ACHN (cell line): ENCODE measurements at regions not wholly inside any gene's neighbourhood (a gene's known extent, or its start where the extent isn't known, plus 50 kb on each side); places are given as distances from the start of the nearest gene placed in this dataset.
"Not testable (repeated sequence)": the region's sequence is repeated elsewhere in the genome, so short reads cannot be mapped to it uniquely, and the experiment has no call there.

Experiments
- DNase-seq: peaks from one replicate; pipeline ENCODE4 v3.0.0-alpha.2; 2015
- in situ Hi-C: cut with HindIII; loops from 2 replicates; pipeline ENCODE4 v1.10.0; 2017; ENCODE audit warnings: low sequenced_read_pairs, low pct_ligation_motif_present, low pct_unique_long_range_greater_than_20kb

DNA sequence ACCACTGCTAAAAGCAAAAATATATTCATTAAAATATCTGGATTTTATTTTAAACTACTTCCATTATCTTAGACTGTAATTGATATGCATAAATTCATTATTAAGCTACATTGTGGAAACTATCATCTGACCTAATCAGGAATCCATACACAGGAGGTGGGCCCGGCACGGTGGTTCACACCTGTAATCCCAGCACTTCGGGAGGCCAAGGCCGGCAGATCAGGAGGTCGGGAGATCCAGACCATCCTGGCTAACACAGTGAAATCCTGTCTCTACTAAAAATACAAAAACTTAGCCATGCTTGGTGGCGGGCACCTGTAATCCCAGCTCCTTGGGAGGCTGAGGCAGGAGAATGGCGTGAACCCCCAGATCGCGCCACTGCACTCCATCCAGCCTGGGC, 148.7 kb upstream of the FAT4 start:
- in situ Hi-C loops, DNase-seq: not testable (repeated sequence)

DNA sequence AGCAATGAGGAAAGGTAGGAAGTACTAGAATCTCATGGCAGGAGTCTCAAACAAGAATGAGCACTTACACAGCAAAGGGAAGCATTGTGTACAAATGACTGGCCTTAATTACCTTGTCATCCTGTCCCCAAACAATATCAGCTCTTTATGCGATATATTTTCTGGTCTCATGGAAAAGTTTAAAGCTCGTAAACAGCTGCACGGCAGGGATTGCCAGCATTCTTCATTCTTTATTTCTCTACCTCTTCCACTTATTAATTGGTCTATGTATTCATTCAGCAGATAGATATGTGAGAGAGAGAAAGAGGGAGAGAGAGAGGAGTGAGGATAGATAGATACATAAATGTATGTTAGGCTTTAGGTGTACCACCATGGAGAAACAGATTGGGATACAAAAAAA, 155.8 kb upstream of the FAT4 start:
- DNase-seq = no peak
- in situ Hi-C loops = no loop called here

DNA sequence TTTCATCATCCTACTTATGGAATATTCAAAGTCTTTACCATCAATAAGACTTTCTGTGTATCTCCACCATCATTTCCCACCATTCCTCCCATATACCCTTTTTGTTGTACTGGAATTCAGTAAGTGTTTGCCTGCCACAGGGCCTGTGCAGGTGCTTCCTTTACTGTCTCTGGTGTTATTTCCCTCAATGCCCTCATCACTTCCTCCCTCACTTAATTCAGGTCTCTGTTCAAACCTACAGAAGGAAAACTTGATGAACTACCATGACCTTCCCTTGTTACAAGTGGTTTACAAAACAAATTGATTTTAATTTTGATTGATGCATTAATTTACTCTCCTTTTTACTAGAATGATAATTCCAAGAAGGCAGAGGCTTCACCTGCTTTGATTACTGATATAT, 159.5 kb upstream of the FAT4 start:
- no peak for DNase-seq
- in situ Hi-C loops = no loop called here

DNA sequence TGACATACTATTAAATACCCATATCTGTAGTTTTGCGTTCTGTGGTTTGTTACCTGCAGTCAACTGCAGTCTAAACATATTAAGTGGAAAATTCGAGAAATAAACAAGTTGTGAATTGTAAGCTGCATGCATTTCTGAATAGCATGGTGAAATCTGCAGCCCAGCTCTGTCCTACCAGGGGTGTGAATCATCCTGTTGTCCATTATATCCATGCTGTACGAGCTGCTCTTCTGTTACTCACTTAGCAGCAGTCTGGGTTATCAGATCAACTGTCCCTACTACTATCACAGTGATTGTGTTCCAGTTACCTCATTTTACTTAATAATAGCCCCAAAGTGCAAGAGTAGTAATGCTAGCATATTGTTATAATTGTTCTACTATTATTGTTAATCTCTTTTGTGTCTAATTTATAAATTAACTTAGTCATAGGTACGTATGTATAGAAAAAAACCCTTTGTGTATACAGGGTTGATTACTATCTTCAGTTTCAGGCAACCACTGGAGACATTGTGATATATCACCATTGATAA, 173.7 kb upstream of the FAT4 start:
- in situ Hi-C loops = no loop called here
- peak; percentile 13 for DNase-seq

DNA sequence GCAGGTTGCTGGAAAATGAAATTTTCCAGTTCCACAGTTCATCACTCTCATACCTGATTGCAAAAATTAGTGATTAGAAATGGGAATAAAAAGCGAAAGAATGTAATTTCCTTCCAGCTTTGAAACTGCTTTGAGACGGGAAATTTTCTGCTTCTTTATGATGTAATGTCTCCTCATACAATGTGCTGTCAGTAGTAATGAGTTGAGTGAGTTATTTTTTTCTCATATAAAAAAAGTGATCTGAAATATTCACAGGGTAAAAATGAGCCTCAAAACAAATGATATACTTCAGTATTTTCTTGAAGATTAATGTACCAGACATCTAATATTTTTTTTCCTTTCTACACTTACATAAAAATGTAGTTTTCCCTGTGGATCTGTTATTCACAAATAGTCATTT, 179.1 kb upstream of the FAT4 start:
- in situ Hi-C loops = no loop called here
- DNase-seq = no peak

DNA sequence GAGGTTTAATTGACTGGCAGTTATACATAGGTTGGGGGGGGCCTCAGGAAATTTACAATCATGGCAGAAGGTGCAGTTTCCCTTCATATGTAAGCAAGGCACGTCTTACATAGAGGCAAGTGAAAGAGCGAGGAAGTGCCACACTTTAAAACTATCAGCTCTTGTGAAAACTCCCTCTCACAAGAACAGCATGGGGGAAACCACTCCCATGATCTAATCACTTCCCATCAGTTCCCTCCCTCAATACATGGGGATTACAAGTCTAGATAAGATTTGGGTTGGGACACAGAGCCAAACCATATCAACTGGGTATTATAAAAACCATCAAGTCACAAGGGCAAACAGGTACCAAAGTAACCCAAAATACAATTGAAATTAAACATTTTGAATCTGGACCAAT, 182.0 kb upstream of the FAT4 start:
- no peak for DNase-seq
- in situ Hi-C loops = no loop called here

DNA sequence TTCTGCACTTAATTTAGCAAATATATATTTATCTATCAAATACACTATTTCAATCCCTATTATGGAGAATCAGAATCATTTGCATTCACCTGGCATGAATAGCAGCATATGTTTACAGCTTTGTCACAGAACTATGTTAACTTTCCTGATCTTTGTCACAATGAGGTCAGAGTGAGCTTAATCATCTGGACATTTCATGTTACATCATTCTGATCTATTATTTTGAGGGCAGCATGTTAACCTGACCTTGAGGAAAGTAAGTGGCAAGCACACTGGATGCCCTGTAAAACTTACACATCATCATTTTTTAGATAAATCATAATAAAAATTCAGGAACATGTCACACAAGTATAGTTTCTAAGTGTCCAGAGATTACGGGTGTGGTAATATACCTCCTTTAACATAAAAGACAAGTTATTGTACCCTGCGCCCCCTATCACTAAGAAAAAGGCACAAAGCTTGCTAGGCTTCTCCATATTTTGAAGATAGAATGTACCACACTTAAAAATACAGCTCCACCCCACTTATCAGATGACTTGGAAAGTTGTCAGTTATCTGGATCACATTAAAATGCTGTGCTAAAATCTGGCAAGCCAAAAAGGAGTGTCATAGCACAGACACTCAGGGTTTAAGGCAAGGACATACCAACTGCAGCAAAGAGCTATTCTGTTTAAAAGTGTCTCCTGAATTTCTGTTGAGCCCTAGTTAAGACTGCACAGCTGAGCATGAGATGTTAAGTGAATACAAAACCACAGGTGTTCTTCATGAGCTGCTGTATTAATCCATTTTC, 182.7 kb upstream of the FAT4 start:
- no peak for DNase-seq

DNA sequence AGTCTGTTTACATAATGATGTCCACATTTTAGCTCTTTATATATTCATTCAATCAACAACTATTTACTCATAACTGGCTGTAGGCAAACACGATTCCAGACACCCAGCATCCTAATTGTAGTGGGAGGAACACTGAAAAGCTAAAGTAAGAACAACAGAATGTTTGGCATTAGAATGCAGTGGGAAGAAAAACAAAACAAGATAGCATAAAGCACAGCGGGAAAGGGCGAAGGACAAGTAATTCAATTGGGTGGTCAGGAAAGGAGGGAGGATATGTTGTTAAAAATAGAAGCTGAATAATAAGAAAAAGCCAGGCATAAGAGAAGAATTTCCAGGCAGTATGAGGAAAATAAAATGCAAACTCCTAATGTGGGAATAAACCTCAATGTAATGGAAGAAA, 189.5 kb upstream of the FAT4 start:
- in situ Hi-C loops = no loop called here

More for the DNA sequence above, 182.7 kb upstream of the FAT4 start:
- in situ Hi-C loops = no loop called here

DNA sequence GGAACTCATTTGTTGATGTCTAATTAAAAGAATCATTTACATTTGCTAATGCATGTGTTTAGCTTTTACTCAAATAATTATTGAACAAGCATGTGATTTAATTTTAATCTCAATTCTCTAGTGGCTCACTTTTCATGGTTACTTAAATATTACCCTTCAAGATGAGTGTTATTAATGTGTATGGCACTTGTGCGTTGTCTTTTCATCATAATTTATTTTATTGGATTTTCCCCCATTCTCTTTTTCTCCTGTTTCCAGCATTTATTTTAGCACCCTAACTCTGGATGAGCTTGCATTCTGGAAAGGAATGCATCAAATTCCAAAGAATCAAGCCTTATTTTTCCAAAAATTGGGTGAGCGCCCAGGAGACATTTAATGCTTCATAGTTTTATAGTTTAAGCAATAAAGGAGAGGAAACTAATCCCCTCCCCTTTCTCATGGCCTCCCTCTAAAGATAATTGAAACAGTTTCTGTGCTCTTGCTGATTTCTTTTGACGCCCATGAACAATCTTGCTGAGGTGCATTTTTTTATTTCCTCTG, 191.1 kb upstream of the FAT4 start:
- DNase-seq = no peak
- in situ Hi-C loops = no loop called here

More for the DNA sequence above, 189.5 kb upstream of the FAT4 start:
- no peak for DNase-seq

DNA sequence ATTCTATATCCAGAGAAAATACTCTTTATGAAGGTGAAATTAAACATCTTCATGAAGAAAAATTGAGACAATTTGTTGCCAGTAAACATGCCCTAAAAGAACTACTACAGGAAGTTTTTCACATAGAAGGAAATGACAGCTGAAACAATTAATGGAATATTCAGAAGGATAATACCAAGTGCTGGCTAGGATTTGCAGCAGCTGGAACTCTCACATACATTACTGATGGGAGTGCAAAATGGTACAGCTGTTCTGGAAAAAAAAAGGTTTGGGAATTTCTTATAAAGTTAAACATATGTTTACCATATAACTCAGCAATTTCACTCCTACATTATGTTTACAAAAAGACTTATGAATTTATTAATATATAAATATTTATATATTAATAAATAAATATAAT, 193.2 kb upstream of the FAT4 start:
- in situ Hi-C loops = no loop called here
- no peak for DNase-seq

DNA sequence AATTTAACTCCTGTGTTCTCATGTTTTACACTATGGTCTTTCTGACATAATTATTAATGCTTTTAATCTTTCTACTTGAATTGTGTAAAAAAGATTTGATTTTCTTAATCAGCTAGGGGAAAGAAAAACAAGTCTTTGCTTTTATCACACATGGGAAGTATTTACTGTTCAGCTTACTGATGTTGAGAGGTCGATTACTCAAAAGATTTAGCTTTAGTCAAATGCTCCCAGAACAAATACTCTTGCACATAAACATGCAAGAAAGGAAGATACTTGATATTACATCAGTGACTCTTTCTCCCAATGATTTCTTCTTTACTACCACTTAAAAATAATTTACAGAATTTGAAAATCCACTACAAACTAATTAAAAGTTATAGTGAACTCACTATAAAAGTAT, 198.3 kb upstream of the FAT4 start:
- in situ Hi-C loops = no loop called here

DNA sequence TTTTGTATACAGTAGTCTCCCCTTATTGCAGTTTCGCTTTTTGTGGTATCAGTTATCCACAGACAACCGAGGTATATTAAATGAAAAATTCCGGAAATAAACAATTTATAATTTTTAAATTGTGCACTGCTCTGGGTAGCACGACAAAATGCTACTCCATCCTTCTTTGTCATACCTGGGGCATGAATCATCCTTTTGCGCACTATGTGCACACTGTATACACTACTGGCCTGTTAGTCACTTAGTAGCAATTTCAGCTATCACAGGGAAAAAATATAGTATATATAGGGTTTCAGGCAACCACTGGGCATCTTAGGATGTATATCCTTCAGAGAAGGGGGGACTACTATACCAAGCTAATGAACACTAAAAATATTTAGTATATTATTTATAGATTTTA, 198.8 kb upstream of the FAT4 start:
- peak; percentile 55 for DNase-seq

More for the DNA sequence above, 198.3 kb upstream of the FAT4 start:
- DNase-seq = no peak

DNA sequence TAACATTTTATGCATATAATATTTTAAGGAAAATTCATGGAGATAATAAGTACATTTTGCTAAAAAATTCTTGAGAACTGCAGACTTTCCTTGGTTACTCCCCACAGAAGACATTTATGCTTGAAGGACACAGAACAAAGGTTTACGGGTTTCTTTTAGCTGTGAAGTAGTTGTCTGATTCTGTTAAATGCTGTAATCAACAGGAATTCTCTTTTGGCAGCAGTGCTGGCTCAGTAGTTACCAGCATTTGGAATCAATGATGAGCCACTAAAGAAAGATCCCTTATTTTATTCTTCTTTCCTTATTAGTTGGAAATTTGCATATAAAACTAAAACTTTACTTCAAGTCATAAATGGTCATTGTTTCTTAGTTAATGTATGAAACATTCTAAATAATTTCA, 199.3 kb upstream of the FAT4 start:
- in situ Hi-C loops = no loop called here
- no peak for DNase-seq

More for the DNA sequence above, 198.8 kb upstream of the FAT4 start:
- in situ Hi-C loops = no loop called here

DNA sequence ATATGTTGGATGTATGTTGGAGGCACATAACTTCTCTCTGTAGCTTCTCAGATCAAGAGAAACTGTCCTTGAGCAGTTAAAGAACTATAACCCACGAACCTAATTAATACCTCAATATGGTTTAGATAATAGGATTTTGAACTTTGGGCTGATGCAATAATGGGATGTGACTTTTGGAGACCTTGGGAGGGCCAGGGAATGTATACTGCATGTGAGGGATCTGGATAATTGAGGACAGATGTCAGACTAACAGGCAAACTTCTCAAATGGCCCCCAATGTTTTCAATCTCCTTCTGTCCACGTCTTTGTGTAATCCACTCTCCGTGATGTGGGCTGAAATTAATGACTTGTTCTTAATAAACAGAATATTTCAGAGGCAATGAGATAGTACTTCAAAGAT, 202.2 kb upstream of the FAT4 start:
- in situ Hi-C loops = no loop called here
- DNase-seq = no peak

DNA sequence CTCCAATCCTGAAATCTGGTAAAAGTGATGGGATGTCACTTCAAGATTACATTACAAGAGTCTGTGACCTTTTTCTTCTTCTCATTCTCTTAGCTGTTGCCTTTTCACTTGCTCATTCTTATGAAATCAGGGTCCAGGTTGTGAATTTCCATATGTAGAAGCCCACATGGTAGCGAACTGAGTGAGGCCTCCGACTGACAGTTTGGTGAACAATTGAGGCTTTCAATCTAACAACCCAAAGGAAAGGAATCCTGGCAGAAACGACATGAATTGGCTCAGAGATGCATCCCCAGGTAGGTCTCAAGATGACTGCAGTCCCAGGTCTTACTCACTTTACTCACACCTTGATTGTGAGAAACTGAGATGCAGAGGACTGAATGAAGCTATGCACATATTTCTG, 203.4 kb upstream of the FAT4 start:
- in situ Hi-C loops = no loop called here
- DNase-seq = no peak

DNA sequence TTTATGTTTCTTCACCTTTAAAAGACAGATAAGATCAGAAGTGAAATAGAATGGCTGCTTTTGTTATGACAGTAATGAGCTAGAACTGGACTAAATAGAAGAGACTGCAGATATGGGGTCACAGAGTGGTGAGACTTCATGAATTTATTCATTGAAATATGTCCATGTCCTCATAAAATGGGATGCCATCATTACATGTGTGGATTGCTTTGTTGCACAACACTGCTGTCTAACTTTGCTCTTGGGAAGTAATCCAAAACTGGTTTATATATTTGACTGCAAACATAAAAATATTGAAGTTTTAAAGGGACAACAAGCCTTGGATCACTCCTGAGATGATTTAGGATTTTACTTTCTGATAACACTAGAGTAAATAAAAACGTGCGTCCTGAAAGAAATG, 209.2 kb upstream of the FAT4 start:
- DNase-seq = no peak
- in situ Hi-C loops = no loop called here

DNA sequence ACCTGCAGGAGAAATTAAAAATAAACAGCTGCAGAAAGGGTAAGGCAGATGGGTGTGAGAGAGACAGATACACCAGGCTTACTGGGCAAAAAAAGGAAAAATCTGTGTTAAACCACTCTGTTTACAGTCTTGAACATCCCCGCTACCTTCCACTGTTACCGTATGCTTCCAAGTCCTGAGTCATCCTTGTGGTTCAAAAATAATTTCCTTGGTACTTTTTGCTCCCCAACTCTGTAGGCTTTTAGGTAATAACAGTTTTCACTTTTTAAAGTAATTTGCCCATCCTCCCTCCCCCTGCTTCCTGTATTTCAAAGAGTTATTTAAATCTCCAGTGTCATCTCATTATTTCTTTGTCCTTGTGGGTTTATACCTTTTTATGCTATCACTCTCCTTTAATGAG, 210.1 kb upstream of the FAT4 start:
- in situ Hi-C loops = no loop called here
- DNase-seq = no peak

DNA sequence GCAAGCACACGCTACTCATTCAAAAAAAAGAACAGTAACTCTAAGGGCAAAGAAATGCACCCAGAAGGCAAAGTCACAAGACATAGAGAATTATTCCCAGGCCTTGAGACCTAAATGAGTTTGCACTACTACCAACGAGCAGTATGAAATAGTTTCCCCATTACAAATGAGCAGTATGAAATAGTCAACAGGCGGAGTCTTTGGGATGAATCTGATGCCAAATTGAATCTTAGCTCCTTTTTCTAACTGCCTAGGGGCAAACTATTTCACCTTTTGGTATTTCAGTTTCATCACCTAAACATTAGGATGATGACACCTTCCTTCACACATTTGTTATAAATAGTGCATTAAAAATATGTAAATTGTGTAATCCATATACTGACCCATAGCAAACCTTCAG, 213.0 kb upstream of the FAT4 start:
- in situ Hi-C loops = no loop called here
- DNase-seq = no peak

DNA sequence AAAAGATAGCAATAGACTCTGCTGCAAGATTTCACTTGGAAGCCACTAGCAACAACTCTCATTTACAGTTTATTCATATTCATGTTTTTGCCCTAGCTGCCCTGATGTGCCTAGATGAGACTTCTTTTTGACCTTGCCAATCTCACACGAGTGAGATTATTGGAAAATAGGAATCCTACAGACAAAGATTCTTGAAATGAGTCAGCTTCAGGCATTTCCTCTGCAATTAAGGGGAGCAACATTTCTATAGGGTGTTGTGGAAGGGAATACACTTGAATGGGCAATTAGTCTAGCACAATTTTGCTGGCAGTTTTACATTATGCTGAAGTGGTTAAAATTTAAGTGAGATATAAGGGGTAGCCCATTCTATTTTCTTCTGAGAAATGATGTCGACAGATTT, 217.0 kb upstream of the FAT4 start:
- in situ Hi-C loops = no loop called here
- no peak for DNase-seq

DNA sequence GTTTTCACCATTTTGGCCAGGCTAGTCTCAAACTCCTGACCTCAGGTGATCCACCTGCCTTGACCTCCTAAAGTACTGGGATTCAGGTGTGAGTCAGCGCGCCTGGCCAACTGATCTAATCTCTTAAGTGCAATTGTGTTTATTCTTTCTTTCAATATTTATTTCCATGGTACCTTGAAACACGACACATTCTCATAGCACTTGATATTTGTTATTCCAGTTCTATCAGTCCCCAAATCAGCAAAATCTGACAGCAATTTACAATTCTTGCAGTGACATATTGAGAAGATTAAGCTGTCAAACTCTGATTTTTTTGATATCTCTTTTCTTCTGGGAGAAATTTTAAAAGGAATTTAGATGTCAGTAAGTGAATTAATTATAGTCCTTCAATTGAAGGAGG, 218.1 kb upstream of the FAT4 start:
- no peak for DNase-seq
- in situ Hi-C loops = no loop called here
